ENCODE measurements at regions not wholly inside any gene's neighbourhood (a gene's known extent, or its start where the extent isn't known, plus 50 kb on each side); places are given as distances from the start of the nearest gene placed in this dataset.

DNA sequence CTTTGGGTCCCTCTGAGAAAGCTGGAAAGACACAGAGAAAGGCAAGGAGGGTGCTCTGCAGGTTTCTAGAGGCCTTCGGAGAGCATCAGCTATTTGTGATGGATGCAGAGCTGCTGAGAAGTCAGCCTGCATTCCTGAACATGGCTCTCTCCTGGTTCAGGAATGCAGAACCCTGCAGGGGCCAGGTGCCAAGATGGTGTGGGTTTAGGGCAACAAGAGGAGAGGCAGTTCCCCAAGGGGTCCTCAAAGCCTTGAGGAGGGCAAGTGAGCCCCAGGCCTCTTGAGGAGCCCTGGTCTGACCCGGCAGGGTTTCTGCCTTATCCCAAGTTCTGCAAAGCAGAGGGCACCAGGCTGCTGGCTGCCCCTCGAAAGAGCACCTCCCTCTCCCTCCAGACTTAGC is 93.3 kb downstream of the HS1BP3 start:
- Mint-ChIP-seq H3K27me3 (peaks cover 4% of the 10 kb centered on the region), H3K36me3 (ENCODE audit: low read depth) (no peaks in the 10 kb centered on the region), H3K27ac (no peak overlapping the region), H3K4me3 (no peak overlapping the region), H3K4me1 (ENCODE audit: low read depth) (no peaks in the 10 kb centered on the region), H3K9me3 (no peaks in the 10 kb centered on the region)
- DNase-seq: no peak

DNA sequence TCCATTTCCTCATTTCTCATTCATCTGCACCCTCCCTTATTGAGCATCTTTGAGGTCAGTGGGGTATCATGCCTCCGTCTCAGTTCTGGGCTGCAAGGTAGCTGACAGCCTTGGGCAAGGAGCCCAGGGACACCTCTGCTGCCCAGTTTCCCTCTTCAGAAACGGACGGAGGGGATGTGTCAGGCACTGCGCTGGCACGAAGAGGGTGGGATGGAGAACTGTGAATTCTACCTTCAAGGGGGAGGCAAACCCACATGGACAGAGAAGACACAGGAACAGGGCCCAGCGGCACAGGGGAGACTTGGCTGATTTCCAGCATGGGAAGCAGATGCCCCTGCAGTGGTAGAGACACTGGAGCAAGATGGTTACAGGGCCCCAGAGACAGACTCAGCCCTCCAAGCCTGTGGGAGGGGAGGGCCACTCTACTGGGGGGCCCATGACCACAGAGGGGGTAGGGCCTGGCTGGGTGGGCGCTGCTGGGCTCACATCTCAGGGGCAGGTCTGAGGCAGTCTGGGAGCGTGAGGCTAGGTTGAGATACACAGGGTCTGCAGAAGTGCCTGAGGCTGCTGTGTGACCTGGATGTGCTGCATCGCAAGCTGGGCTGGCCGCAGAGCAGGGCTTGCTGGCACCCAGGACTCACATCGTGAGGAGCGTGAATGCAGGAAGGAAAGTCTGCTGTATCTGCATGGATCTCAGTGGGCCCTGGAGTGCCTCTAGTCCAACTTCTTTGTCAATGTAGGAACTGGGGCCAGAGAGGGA is 92.3 kb downstream of the HS1BP3 start:
- no peaks in the 10 kb centered on the region for H3K4me1 Mint-ChIP-seq (ENCODE audit: low read depth)
- no peak overlapping the region for H3K4me3 Mint-ChIP-seq
- no peak for DNase-seq
- H3K9me3 Mint-ChIP-seq: no peaks in the 10 kb centered on the region
- H3K36me3 Mint-ChIP-seq (ENCODE audit: low read depth): no peaks in the 10 kb centered on the region
- H3K27me3 Mint-ChIP-seq: peaks cover 4% of the 10 kb centered on the region
- H3K27ac Mint-ChIP-seq: no peak overlapping the region

DNA sequence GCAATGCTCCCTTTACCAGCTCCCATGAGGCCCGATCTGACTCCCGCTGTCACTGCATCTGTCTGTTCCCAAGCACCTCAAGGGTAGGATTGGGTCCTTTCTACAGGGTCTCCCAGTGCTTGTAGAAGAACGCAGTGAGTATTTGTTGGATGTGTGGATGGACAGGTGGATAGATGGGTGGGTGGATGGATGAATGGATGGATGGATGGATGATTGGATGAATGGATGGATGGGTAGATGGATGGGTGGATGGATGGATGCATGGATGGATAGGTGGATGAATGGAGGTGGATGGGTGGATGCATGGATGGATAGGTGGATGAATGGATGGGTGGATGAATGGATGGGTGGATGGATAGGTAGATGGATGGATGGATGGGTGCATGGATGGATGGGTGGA is 91.6 kb downstream of the HS1BP3 start:
- H3K9me3 Mint-ChIP-seq: no peaks in the 10 kb centered on the region
- no peak overlapping the region for H3K4me3 Mint-ChIP-seq
- DNase-seq: no peak
- H3K27ac Mint-ChIP-seq: no peak overlapping the region
- peaks cover 4% of the 10 kb centered on the region for H3K27me3 Mint-ChIP-seq
- no peaks in the 10 kb centered on the region for H3K36me3 Mint-ChIP-seq (ENCODE audit: low read depth)
- H3K4me1 Mint-ChIP-seq (ENCODE audit: low read depth): no peaks in the 10 kb centered on the region

DNA sequence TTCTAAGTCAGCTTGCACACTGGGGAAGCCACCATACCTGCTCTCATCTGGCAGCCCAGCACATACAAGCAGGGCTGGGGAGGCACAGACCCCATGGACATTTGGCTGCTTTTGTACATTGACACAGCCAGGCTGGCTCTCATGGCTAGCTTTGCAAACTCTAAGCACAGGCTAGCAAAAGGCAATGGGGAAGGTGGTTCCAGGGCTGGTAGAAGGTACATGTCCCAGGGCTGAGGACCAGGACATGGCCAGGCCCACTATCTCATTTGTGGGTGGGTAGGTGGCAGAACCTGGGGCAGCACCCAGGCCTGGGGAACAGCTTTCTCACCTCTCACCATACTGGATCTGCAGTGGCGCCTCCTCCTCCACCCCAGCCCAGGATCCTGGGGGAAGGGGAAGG is 90.9 kb downstream of the HS1BP3 start:
- H3K27me3 Mint-ChIP-seq: peaks cover 4% of the 10 kb centered on the region
- no peaks in the 10 kb centered on the region for H3K9me3 Mint-ChIP-seq

DNA sequence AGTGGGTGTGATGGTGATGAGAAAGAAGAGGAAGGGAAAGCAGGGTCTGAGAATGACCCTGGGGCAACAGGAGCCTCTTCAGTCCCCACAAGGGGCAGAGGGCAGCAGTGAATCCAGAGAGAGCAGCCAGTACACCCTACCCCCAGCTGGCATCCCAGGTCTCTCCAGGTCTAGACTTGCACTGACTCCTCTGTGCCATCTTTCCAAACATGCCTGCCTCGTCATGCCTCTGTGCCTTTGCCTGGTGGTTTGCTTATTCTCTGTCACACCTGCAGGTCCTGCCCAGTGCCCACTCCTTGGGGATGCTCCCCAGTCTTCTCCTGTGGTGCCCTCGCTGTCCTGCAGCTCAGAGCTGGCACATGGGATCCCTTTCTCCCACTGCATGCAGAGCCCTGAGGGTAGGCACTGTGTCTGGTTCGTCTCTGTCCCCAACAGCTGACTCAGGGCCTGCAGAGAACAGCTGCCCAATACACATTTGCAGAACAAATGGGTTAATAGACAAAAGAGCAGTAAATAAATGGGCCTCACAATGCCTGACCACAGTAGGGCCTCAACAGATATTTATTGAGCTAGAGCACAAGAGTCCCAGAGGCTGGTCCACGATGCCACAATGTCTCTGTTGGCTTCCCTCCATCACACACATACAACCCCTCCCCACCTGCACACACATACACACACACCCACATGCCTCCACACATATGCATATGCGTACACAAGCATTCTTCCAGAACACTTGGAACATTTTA is 89.8 kb downstream of the HS1BP3 start:
- DNase-seq: no peak
- H3K27me3 Mint-ChIP-seq: peaks cover 4% of the 10 kb centered on the region
- H3K4me1 Mint-ChIP-seq (ENCODE audit: low read depth): no peaks in the 10 kb centered on the region
- no peak overlapping the region for H3K27ac Mint-ChIP-seq
- H3K9me3 Mint-ChIP-seq: no peaks in the 10 kb centered on the region
- no peak overlapping the region for H3K4me3 Mint-ChIP-seq
- no peaks in the 10 kb centered on the region for H3K36me3 Mint-ChIP-seq (ENCODE audit: low read depth)

More for the DNA sequence above, 90.9 kb downstream of the HS1BP3 start:
- no peak overlapping the region for H3K27ac Mint-ChIP-seq
- H3K36me3 Mint-ChIP-seq (ENCODE audit: low read depth): no peaks in the 10 kb centered on the region
- no peak for DNase-seq
- no peaks in the 10 kb centered on the region for H3K4me1 Mint-ChIP-seq (ENCODE audit: low read depth)
- H3K4me3 Mint-ChIP-seq: no peak overlapping the region

DNA sequence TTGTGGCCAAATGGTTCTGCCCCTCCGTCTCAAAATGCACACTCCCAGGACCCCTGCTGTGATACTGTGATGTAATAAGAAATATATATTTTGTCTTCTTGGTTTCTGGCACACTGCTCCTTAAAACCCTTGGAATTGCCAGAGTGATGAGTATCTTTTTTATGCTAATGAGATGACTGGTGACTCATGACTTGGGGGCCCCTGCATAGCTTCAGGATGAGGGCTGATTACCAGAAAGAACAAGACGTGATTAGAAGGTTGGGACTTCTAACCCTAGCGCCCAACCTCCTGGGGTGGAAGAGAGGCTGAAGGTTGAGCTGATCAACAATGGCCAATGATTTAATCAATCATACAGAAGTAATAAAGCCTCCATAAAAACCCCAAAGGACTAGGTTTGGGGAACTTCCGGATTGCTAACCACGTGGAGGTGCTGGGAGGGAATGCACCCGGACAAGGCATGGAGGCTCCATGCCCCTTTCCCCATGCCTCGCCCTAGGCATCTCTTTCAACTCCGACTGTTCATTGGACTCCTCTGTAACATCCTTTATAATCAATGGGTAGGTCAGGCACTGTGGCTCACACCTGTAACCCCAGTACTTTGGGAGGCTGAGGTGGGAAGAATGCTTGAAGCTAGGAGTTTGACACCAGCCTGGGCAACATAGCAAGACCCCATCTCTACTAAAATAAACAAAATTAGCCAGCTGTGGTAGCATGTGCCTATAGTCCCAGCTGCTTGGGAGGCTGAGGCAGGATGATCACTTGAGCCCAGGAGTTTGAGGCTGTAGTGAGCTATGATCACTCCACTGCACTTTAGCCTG is 89.1 kb downstream of the HS1BP3 start:
- no peaks in the 10 kb centered on the region for H3K9me3 Mint-ChIP-seq
- H3K4me3 Mint-ChIP-seq: no peak overlapping the region
- no peaks in the 10 kb centered on the region for H3K36me3 Mint-ChIP-seq (ENCODE audit: low read depth)
- peaks cover 4% of the 10 kb centered on the region for H3K27me3 Mint-ChIP-seq
- no peak for DNase-seq
- no peaks in the 10 kb centered on the region for H3K4me1 Mint-ChIP-seq (ENCODE audit: low read depth)
- H3K27ac Mint-ChIP-seq: no peak overlapping the region

DNA sequence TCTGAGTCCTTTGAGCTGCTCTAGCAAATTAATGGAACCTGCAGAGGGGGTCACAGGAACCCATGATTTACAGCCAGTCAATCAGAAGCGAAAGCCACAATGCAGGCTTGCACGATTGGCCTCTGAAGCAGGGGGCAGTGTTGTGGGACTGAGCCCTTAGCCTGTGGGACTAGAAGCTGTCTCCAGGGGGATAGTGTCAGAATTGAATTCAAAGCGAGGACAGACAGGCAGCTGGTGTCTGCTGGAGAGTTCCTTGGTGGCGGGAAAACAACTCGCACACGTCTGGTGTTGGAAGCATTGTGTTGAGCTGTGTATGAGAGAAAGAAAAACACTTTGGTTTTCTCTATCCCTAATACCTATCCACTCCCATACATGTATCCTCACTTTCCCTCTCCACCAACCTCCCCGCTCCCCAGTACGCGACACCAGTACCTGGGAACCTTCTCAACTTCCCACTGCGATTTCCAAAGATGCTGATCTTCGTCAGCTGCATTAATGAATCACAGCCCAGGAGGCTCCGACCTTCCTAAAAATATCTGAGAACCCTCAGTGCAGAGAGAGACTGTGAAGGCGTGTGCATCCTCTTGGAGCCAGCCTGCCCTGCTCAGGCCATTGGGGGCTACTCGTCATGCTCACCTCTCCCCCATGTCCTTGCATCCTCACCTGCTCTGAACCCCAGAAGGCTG is 88.2 kb downstream of the HS1BP3 start:
- Mint-ChIP-seq H3K27ac (no peak overlapping the region), H3K36me3 (ENCODE audit: low read depth) (no peaks in the 10 kb centered on the region), H3K27me3 (peaks cover 4% of the 10 kb centered on the region), H3K4me3 (no peak overlapping the region), H3K4me1 (ENCODE audit: low read depth) (no peaks in the 10 kb centered on the region), H3K9me3 (no peaks in the 10 kb centered on the region)
- DNase-seq: no peak

DNA sequence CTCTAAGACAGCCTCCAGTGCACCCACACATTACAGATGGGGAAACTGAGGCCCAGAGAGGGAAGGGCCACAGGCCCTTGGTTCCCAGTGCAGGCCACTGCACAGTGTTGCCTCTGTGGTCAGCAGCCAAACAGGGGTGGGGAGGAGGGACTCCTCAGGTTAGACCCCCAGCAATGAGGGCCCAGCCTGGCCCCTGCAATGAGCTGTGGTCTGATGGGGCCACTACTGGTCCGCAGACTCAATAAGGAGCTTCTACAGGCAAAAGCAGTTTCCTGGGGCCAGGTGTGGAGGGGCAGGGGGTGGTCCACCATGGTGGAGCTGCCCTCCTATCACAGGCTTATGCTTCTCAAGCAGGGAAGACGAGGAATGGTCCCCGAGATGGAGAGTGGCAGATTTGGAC is 87.6 kb downstream of the HS1BP3 start:
- no peak for DNase-seq
- Mint-ChIP-seq H3K27ac (no peak overlapping the region), H3K4me3 (no peak overlapping the region), H3K4me1 (ENCODE audit: low read depth) (no peaks in the 10 kb centered on the region), H3K27me3 (peaks cover 3% of the 10 kb centered on the region), H3K36me3 (ENCODE audit: low read depth) (no peaks in the 10 kb centered on the region), H3K9me3 (no peaks in the 10 kb centered on the region)

DNA sequence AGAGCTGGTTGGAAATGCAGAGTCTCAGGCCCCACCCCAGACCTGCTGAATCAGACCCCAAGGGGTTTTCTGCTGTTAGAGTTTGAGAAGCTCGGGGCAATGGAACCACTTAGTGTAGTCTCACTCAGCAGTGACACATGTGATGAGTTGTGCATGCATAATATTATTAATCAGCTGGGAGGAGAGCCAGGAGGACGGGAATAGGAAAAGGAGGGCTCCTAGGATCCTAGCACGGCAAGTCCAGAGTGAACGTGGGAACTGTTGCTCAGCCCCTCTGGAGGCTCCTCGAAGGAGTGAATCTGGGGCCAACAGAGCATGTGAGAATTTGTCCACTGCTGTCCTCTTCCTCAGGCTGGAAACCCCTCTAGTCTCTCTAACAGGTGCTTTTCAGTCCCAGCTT is 87.1 kb downstream of the HS1BP3 start:
- H3K9me3 Mint-ChIP-seq: no peaks in the 10 kb centered on the region
- no peaks in the 10 kb centered on the region for H3K27me3 Mint-ChIP-seq
- no peaks in the 10 kb centered on the region for H3K36me3 Mint-ChIP-seq (ENCODE audit: low read depth)
- no peak for DNase-seq
- no peaks in the 10 kb centered on the region for H3K4me1 Mint-ChIP-seq (ENCODE audit: low read depth)
- H3K4me3 Mint-ChIP-seq: no peak overlapping the region
- no peak overlapping the region for H3K27ac Mint-ChIP-seq

DNA sequence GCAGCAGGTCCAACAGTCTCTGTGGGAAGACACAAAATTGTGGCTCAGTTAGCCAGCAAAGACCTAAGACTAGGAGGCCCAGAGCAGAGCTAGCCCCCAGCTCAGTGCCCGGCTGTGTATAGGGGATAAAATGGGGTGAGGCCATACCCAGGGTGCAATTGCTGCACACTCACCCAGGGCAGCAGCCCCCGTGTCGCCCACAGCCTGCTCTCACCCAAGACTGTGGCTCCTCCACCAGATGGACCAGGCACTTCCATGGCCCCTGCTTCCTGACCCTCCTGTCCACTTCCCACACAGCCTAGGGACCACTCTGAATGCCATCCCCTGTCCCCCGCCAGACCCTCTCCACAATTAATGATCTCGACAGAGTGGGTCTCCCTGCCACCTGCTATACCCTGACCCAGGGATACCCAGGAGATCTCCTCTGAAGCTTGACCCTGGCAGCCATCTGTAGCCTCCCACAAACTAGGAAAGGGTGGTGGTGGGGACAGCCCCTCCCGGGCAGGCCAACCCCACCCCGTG is 85.7 kb downstream of the HS1BP3 start:
- H3K9me3 Mint-ChIP-seq: no peaks in the 10 kb centered on the region
- no peak overlapping the region for H3K4me3 Mint-ChIP-seq
- H3K27ac Mint-ChIP-seq: no peak overlapping the region
- no peaks in the 10 kb centered on the region for H3K4me1 Mint-ChIP-seq (ENCODE audit: low read depth)
- H3K27me3 Mint-ChIP-seq: no peaks in the 10 kb centered on the region
- DNase-seq: no peak
- H3K36me3 Mint-ChIP-seq (ENCODE audit: low read depth): no peaks in the 10 kb centered on the region

DNA sequence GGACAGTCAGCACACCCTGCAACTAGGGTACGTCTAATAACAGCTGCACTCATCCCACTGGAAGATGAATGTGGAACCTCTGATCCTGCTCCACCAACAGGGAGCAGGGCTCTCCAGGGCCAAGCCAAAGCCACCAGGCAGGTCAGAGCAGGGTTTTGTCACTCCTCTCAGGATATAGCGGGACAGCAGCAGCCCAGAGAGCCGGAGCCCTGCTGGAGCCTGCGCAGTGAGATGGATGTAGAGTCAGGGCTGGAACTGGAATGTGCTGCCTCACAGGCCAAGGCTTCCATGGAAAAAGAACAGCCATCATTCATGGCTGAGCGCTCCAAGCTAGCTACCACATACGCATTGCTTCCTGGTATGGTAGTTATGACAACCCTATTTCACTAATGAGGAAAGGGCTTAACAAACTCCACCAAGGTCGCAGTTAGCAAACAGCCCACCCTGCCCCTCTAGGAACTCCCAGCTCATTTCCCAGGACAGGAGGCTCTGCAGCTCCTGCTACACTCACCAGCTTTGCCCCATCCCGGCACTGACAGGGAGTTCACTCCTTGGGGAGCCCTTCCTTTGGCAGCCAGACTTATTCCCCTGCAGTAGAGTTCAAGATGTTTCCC is 85.2 kb downstream of the HS1BP3 start:
- Mint-ChIP-seq H3K27me3 (no peaks in the 10 kb centered on the region), H3K36me3 (ENCODE audit: low read depth) (no peaks in the 10 kb centered on the region), H3K27ac (no peak overlapping the region), H3K9me3 (no peaks in the 10 kb centered on the region), H3K4me3 (no peak overlapping the region), H3K4me1 (ENCODE audit: low read depth) (no peaks in the 10 kb centered on the region)
- DNase-seq: no peak

DNA sequence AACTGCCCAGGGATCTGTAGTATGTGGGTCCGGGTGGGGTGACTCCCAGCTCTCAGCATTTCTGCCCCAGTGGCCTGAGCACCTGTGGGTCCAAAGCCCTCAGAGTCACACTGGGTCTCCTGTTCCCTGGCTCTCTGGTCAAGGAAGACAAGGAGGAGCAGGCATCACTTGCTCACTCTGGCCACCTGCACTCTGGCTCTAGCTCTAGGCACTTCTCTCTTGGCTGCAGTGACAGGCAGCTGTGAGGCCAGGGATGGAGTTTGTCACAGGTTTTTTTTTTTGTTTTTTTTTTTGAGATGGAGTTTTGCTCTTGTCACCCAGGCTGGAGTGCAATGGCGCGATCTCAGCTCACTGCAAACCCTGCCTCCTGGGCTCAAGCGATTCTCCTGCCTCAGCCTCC is 84.6 kb downstream of the HS1BP3 start:
- Mint-ChIP-seq H3K36me3 (ENCODE audit: low read depth) (no peaks in the 10 kb centered on the region), H3K27me3 (no peaks in the 10 kb centered on the region), H3K4me1 (ENCODE audit: low read depth) (no peaks in the 10 kb centered on the region), H3K4me3 (no peak overlapping the region), H3K9me3 (no peaks in the 10 kb centered on the region), H3K27ac (no peak overlapping the region)
- DNase-seq: no peak

DNA sequence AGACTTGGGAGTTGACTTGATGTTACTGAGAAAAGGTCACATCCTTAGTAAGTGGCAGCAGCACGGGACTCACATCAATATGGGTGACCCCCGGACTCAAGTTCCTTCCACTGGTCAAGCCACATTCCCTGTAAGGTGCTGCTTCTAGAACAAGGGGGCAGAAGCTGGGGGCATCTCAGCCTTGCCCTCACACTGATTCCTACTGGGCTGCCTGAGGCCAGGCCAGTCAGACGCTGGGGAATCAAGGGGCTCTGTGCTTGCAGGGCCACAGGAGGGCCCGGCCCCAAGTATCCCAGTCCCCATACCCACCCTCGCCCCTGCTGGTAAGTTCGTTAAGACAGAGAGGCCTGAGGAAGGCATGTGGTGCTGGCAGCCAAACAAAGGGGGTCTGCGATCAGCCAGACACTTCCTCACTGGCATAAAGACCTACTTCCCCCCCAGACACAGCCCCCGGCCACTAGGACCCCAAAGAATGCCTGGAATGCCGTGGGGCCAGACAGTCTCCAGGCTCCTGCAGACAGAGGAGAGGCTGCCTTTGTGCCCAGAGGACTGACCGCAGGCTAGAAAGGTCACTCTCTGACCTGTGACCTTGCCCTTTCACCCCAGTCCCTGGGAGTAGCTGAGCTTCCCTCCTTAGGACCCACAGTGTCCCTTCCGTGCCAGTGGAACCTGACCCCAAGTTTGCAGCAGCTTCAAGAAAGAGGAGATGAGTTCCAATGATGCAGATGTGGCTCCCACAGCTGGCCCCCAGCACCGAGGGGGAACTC is 83.6 kb downstream of the HS1BP3 start:
- DNase-seq: no peak
- Mint-ChIP-seq H3K4me3 (no peak overlapping the region), H3K27me3 (no peaks in the 10 kb centered on the region), H3K27ac (no peak overlapping the region), H3K4me1 (ENCODE audit: low read depth) (no peaks in the 10 kb centered on the region), H3K9me3 (no peaks in the 10 kb centered on the region), H3K36me3 (ENCODE audit: low read depth) (no peaks in the 10 kb centered on the region)

Measured in activated T-cell treated with anti-CD3 and anti-CD28 coated beads, Interleukin-2, amount 50 U/mL, for 24 hours (primary cell).